DND-41 (cell line): ENCODE measurements at regions not wholly inside any gene's neighbourhood (a gene's known extent, or its start where the extent isn't known, plus 50 kb on each side); places are given as distances from the start of the nearest gene placed in this dataset.

Experiments used
- ATAC-seq: fragments of 200-7000 bp; cut with Tn5 transposase; 3 replicates; pipeline ENCODE4 v1.9.1; 2021; ENCODE audit warnings: low read depth; ENCODE audit not compliant: insufficient read depth
- DNase-seq: peaks from one replicate; pipeline ENCODE4 v3.0.0-alpha.2; 2020
- H2AFZ ChIP-seq: 2 replicates; pipeline ENCODE4 v1.6.0; 2012; ENCODE audit warnings: low read depth, low read length
- H3K27ac ChIP-seq: 2 replicates; pipeline ENCODE4 v1.5.1; 2012; ENCODE audit warnings: low read length, inconsistent platforms
- H3K27me3 ChIP-seq: fragments of 200-600 bp; sonication (generic); 2 replicates; pipeline ENCODE4 v1.6.0; 2012; ENCODE audit warnings: low read length, mild to moderate bottlenecking, inconsistent platforms; ENCODE audit not compliant: insufficient read depth, poor library complexity
- H3K36me3 ChIP-seq: 2 replicates; pipeline ENCODE4 v1.5.1; 2012; ENCODE audit warnings: low read length, inconsistent platforms; ENCODE audit not compliant: insufficient read depth
- H3K4me1 ChIP-seq: 2 replicates; pipeline ENCODE4 v1.5.1; 2012; ENCODE audit warnings: mild to moderate bottlenecking, low read length; ENCODE audit not compliant: insufficient read depth
- H3K4me2 ChIP-seq: 2 replicates; pipeline ENCODE4 v1.6.0; 2012; ENCODE audit warnings: mild to moderate bottlenecking, moderate library complexity, low read length, inconsistent platforms; ENCODE audit not compliant: insufficient read depth
- H3K4me3 ChIP-seq, 2 experiments: fragments of 200-600 bp in 1 of 2; shearing (Covaris generic) in 1 of 2; 2 replicates each; pipeline ENCODE4 v1.5.1; 2012 to 2016; ENCODE audit warnings: inconsistent platforms in 2 of 2, low read length in 2 of 2, mild to moderate bottlenecking in 2 of 2, low read depth in 1 of 2, moderate library complexity in 1 of 2
- H3K79me2 ChIP-seq: 2 replicates; pipeline ENCODE4 v1.6.0; 2012; ENCODE audit warnings: low read length, inconsistent platforms; ENCODE audit not compliant: insufficient read depth
- H3K9ac ChIP-seq: 2 replicates; pipeline ENCODE4 v1.6.0; 2012; ENCODE audit warnings: low read depth, mild to moderate bottlenecking, inconsistent platforms, low read length, moderate library complexity
- H3K9me3 ChIP-seq: 2 replicates; pipeline ENCODE4 v1.5.1; 2012; ENCODE audit warnings: low read length, moderate library complexity, mild to moderate bottlenecking, inconsistent platforms; ENCODE audit not compliant: insufficient read depth, severe bottlenecking
- H4K20me1 ChIP-seq: 2 replicates; pipeline ENCODE4 v1.6.0; 2012; ENCODE audit warnings: low read length; ENCODE audit not compliant: insufficient read depth
- EZH2 ChIP-seq: IDR thresholded peaks from 3 replicates; pipeline ENCODE4 v1.6.1; 2012; ENCODE audit warnings: borderline replicate concordance, low read depth, mild to moderate bottlenecking, moderate library complexity, low read length, inconsistent platforms; ENCODE audit not compliant: severe bottlenecking
- TF ChIP-seq, protein P1 (sequence below): IDR thresholded peaks from 2 replicates; pipeline ENCODE4 v1.5.1; 2012; ENCODE audit warnings: borderline replicate concordance, low read length, moderate library complexity, mild to moderate bottlenecking; ENCODE audit not compliant: poor library complexity, severe bottlenecking; ENCODE audit errors: extremely low read depth

- H3K9ac ChIP-seq = no peak overlapping the region
- H2AFZ ChIP-seq = no peak overlapping the region
- no peaks in the 10 kb centered on the region for H3K9me3 ChIP-seq
- no peak overlapping the region for H3K4me2 ChIP-seq
- ATAC-seq = no peak
- no peaks in the 10 kb centered on the region for H4K20me1 ChIP-seq
- no peak for DNase-seq
- no peaks in the 10 kb centered on the region for H3K27me3 ChIP-seq
- no peaks in the 10 kb centered on the region for H3K4me1 ChIP-seq
- no peak overlapping the region for H3K27ac ChIP-seq
- no peak overlapping the region for H3K4me3 ChIP-seq
- TF ChIP-seq, protein P1, sequence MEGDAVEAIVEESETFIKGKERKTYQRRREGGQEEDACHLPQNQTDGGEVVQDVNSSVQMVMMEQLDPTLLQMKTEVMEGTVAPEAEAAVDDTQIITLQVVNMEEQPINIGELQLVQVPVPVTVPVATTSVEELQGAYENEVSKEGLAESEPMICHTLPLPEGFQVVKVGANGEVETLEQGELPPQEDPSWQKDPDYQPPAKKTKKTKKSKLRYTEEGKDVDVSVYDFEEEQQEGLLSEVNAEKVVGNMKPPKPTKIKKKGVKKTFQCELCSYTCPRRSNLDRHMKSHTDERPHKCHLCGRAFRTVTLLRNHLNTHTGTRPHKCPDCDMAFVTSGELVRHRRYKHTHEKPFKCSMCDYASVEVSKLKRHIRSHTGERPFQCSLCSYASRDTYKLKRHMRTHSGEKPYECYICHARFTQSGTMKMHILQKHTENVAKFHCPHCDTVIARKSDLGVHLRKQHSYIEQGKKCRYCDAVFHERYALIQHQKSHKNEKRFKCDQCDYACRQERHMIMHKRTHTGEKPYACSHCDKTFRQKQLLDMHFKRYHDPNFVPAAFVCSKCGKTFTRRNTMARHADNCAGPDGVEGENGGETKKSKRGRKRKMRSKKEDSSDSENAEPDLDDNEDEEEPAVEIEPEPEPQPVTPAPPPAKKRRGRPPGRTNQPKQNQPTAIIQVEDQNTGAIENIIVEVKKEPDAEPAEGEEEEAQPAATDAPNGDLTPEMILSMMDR = no peak
- TF ChIP-seq EZH2 = no peak
- no peaks in the 10 kb centered on the region for H3K36me3 ChIP-seq
- H3K79me2 ChIP-seq = no peaks in the 10 kb centered on the region
Measured at GRCh38 chr2:239806758-239807434, 218.2 kb downstream of the NDUFA10 start.

- Histone ChIP-seq H3K4me3 (no peak overlapping the region), H3K4me1 (no peaks in the 10 kb centered on the region), H3K36me3 (no peaks in the 10 kb centered on the region), H2AFZ (no peak overlapping the region), H3K27me3 (no peaks in the 10 kb centered on the region), H3K9ac (no peak overlapping the region), H3K4me2 (no peak overlapping the region), H3K9me3 (no peaks in the 10 kb centered on the region), H3K79me2 (no peaks in the 10 kb centered on the region), H4K20me1 (no peaks in the 10 kb centered on the region), H3K27ac (no peak overlapping the region)
- ATAC-seq = no peak
- peak; percentile 4 for DNase-seq
- TF ChIP-seq EZH2 = no peak
- TF ChIP-seq, protein P1 = no peak
Measured at GRCh38 chr2:239806276-239806675, 218.9 kb downstream of the NDUFA10 start.

DNA sequence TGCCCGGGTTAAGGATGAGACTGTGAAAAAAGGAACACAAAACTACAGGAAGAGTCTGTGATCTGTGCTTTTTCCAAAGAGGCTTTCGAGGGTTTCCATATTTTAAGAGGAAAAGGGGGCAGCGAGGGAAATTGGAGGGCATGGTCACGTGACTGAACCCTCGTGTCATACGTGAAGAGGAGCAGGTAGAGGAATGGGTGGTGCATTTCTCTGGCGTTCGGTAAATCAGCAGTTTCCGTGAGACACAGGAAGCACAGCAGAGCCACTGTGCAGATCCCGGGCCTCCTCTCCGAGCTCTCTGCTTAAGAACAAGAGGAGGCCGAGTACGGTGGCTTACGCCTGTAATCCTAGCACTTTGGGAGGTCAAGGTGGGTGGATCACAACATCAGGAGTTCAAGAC lies 219.7 kb downstream of the NDUFA10 start:
- Histone ChIP-seq H3K79me2 (no peaks in the 10 kb centered on the region), H2AFZ (no peak overlapping the region), H3K4me1 (no peaks in the 10 kb centered on the region), H4K20me1 (no peaks in the 10 kb centered on the region), H3K27ac (no peak overlapping the region), H3K4me2 (no peak overlapping the region), H3K27me3 (no peaks in the 10 kb centered on the region), H3K9me3 (no peaks in the 10 kb centered on the region), H3K4me3 (no peak overlapping the region), H3K36me3 (no peaks in the 10 kb centered on the region), H3K9ac (no peak overlapping the region)
- TF ChIP-seq, protein P1 = no peak
- no peak for TF ChIP-seq EZH2
- ATAC-seq = no peak
- no peak for DNase-seq

DNA sequence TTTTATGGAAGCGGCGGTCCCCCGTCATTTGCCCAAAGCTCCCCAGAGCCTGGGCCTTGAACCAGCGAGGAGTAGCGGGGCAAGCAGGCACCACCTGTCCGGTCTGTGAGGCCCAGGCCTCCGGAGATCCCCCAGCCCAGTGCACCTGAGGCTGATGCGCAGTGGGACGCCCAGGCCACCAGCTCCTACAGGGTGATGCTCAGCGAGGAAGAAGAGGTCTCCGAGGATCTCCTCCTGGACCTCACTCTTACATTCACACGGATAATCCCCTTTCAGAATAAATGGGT lies 220.2 kb downstream of the NDUFA10 start:
- TF ChIP-seq, protein P1 = no peak
- no peak for TF ChIP-seq EZH2
- H3K9ac ChIP-seq = no peak overlapping the region
- H3K4me2 ChIP-seq = no peak overlapping the region
- ATAC-seq (no peak), DNase-seq (no peak)
- H3K36me3 ChIP-seq = no peaks in the 10 kb centered on the region
- no peak overlapping the region for H3K27ac ChIP-seq
- no peaks in the 10 kb centered on the region for H3K79me2 ChIP-seq
- no peaks in the 10 kb centered on the region for H3K9me3 ChIP-seq
- no peaks in the 10 kb centered on the region for H3K27me3 ChIP-seq
- no peaks in the 10 kb centered on the region for H4K20me1 ChIP-seq
- no peaks in the 10 kb centered on the region for H3K4me1 ChIP-seq
- no peak overlapping the region for H3K4me3 ChIP-seq
- no peak overlapping the region for H2AFZ ChIP-seq
